HG03196 (cell line): ENCODE measurements at regions not wholly inside any gene's neighbourhood (a gene's known extent, or its start where the extent isn't known, plus 50 kb on each side); places are given as distances from the start of the nearest gene placed in this dataset.

Source experiments
- ATAC-seq: cut with Tn5 transposase; IDR thresholded peaks from one replicate; pipeline ENCODE4 v1.9.1; 2021; ENCODE audit not compliant: unreplicated experiment

DNA sequence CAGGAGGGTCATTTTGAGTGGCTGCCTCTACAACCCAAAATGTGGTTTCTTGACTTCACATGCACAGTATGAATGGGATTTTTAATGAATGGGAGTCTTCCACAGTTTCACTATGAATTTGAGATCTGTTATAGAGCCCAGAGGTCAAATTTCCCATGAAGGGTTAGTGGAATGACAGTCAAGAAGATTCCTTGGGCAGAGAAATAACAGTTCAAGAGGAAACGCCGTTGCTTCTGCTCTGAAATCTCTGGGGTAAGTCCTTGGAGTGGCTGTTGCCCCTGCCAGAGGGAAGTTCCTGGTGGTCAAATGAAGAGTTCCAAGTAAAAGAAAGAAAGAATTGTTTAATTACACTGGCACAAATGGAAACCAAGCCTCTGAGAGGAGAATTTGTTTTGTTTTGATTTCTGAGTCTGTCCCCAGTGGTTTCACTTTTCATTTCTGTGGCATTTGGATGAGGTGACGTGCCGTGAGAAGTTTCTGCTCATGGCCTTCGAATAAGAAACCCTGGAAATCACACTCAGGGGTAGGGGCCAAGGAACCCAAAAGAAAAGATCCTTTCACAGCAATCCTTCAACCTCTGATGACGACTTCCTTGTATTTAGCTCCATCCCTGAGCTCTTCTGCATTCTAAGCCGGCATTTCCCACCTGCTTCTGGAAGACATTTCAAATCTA lies 77.5 kb upstream of the IL12A start:
- peak; percentile 84 for ATAC-seq

DNA sequence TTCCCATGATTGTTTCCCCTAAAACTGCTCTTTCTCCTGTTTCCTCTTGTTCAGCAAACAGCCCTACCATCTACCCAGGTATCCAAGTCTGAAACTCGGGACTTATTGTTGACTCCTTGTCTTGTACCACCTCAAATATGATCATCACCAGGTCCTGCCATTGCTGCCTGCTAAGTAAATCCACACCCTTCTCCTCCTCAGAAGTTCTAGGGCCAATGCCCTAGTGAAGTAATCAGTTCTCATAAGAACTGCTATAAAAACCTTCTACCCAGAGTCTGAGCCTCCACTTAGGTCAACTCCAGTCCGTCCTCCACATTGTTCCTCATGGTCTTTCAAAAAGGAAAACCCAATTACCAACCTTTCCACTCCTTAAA lies 77.0 kb upstream of the IL12A start:
- ATAC-seq = no peak

DNA sequence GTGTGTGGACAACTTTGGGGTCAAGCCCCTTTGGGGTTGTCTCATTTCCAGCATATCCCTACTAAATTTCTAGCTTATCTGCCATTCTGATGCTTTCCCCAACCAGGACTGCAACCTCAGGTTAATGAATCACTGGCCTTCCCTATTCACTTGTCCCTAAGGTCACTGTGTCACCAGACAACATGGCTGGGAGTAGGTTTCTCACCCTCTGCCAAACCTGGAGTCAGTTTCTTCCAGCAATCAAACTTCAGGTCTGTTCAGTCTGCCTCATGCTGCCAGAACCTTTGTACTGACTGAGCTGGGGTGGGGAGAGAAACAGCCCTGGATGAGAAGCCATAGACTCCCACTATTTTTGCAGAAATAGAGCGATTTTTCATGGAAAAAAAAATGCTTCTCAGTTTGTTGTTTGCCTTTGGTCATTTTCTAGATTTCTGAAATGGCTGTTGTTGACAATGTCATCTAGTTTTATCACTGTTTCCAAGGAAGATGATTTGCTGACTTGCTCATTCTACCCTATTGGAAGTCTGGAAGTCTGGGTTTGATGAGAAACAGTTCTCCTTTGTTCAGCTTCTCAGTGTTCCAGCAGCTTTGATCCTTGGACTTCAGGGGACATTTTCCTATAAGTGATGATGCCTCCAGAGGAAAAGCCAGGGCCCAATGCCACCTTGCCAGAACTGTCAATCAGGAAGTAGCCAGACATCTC lies 74.8 kb upstream of the IL12A start:
- no peak for ATAC-seq

DNA sequence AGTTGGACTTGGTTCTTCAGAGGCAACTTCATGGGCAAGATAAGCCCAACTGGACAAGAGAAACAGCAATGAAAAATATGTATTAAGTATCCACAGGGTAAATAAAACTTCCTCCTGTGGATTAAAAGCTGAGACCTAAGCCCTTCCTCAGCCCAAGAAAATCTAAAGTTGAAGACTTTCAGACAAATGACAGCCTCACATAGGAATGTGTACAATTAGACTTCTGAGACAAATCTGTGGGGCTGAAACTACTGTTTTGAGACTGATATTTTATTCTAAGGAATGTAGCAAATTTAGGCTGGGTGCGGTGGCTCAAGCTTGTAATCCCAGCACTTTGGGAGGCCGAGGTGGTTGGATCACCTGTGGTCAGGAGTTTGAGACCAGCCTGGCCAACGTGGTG lies 74.2 kb upstream of the IL12A start:
- no peak for ATAC-seq

DNA sequence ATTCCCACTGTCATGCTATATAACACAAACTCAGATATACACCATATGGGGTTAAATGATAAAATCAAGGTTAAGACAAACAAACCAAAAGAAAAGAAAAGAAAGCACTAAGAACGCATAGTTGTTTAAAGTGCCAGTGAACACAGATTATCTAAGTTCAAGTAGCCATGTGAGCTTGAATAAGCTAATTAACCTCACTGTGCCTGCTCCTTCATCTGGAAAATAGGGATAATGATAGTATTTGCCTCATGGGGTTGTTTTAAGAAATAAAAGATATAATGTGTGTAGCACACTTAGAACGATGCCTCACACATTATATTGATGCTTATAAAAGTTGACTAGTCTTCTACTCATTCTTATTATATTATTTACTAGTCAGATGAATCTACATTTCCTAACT lies 72.6 kb upstream of the IL12A start:
- no peak for ATAC-seq

DNA sequence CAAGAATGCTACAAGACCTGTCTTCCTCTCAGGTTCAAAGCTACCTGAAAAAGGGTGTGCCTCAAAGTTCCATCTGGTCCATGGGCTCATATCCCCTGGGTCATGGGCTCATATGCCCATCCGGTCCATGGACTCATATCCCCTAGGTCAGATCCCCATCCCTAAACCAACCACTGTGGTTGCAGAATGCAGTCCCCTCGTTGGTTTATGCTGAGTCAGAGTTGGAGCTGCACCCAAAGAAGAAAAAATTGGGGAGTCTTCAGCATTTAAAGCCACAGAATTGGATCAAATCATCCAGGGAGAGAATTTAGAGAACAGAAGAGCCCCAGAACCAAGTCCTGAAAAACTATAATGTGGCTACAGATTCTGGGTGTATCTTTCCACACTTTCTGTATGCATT lies 71.5 kb upstream of the IL12A start:
- ATAC-seq = no peak

DNA sequence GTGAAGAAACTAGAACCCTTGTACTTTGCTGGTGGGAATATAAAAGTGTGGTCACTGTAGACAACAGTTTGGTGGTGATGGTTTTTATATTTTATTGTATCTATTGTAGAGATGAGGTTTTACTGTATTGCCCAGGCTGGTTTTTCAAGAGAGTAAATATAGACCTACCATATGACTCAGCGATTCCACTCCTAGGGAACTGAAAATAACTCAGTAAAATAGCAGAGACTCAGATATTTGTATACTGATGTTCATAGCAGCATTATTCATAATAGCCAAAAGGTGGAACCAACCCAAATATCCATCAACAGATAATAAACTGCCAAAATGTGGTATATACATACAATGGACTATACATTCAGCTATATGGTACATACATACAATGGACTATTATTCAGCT lies 68.8 kb upstream of the IL12A start:
- ATAC-seq = peak; percentile 74

DNA sequence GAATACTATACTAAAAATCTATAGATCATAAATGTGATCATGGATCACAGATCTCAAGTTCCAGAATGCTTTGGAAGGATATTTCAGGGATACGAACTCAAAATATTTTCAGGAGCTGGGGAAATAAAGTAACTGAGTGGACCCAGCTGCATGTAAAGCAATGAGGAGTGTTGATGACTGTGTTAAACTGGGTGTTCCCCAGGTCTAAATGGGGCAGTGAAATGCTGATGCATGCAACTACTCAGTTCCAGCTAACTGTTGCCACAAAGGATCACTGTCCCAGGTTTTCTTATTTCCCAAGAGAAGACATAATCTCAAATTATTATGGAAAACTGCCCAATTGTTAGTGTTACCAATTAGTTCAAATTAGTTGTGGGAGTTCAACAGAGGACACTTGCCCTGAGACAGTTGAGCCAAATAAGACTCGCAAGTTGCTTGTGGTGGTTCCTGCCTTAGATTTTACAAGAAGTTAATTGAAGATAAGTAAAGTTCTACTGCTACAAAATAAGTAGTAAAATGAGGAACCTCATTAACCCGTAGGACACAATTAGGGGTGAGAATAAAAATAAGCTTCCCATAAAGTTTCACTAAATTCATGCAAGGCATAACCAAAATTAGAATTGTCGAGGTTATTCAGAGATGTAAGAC lies 66.3 kb upstream of the IL12A start:
- ATAC-seq = no peak

DNA sequence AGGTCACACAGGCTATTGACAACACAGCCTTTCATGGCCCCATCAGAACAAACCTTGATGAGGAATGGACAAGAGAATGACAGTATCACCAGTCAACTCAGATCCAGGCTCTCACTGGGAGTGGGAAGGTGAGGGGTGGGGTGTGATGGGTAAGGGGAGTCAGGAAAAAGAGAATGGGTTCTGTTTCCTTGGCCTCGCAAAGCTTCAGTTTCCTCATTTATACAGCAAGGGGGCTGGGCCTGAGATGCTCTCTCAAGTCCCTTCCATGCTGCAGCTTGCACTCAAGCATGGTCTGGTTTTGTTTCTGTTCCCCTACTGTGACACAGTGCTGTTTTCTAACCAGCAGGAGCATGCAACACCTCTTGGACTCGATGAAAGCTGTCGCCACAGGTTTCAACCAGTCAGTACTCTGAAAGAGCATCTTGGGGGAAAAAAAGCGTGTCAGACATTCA lies 65.7 kb upstream of the IL12A start:
- peak; percentile 90 for ATAC-seq

DNA sequence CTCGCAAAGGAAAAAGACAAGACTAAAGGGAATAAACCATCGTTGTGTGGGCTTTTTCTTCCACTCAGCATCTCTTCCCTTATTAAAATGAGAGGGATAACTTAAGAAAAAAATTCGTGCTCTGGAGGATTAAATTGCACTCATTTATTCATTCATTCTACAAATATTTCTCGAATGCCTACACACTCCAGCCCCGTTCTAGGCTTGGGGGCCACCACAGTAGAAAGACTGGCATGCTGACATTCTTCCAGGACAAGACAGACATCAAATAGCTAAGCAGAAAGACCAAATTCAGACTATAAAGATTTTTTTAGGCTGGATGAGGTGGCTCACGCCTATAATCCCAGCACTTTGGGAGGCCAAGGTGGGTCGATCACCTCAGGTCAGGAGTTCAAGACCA lies 65.3 kb upstream of the IL12A start:
- ATAC-seq = no peak

DNA sequence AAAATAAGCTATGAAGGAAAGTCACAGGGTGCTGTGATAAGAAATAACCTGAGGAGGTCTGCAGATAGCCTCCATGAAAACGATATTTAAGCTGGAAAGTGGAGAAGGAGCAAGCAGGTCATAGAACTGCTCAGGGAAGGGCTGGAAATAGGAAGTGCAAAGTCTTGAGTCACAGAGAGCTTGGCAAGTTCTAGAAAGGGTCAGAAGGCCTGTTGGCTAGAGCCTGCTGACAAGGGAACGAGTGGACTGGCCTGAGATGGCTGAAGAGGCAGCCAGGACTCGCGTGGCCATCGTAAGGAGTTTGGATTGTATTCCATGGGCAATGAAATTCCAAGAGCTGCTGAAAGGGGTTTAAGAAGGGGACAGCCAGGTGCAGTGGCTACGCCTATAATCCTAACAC lies 64.7 kb upstream of the IL12A start:
- ATAC-seq = no peak

DNA sequence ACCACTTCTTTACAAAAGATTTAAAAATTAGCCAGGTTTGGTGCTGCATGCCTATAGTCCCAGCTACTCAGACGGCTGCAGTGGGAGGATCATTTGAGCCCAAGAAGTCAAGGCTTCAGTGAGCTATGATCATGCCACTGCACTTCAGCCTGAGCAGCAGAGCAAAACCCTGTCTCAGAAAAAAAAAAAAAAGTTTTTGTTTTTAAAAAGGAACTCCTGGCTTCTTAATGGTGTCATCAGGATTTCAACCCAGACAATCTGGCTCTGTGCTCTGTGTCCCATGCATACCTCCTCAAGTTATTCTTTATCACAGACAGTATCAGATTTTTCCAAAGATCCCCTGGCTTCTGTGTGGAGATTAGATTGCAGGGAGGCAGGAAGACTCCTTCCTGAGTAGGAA lies 64.2 kb upstream of the IL12A start:
- no peak for ATAC-seq

DNA sequence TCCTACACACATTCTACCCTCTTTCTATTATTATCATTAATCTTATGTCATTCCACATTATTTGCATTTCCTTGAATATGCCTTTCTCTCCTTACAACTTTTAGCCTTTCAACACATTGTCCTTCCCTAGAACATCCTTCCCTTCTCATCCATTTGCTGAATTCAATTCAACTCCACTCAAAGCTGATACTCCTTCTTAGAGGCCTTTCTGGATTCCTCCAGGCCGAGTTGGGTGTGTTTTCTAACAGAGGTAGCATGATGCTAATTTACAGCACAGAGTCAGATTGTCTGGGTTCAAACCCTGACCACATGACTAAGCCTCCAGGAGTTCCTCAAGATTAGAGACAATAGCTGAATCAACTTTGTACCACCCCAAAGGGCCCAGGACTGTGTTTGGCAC lies 63.4 kb upstream of the IL12A start:
- no peak for ATAC-seq

DNA sequence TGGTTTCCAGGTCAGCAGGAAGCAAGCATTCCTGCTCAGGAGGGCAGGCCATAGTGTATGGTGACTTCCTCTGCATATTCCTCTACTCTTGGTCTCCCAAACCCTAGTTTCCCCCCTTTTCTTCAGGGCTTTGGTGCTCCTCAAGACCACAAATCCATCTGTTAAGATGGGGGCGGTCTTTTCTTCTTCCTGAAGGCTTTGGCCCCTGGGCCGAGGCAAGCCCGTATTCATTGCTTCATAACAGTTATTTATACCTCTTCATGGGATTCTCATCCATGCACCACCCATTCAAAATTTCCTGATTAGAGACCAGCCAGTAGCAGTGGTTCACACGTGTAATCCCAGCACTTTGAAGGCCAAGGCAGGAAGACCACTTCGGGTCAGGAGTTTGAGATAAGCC lies 62.1 kb upstream of the IL12A start:
- no peak for ATAC-seq

DNA sequence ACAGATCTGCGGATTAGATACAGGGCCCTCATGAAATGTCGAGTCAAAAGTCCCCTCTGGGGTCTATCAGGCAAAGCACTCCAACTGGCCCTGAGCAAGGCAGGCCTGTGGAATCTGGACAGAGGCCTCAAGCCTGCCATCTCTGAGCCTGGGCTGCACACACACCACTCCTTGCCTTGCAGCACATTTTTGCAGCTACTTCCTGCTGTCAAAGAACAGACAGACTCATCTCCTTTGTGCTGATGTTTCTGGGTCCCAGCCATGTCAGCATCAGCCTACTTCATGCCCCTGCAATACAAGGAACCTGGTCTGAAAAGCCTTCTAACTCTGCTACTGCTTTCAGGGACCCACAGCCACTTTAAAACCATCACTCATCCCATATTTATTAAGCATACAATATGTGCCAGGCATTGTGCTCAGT lies 60.6 kb upstream of the IL12A start:
- ATAC-seq = no peak

DNA sequence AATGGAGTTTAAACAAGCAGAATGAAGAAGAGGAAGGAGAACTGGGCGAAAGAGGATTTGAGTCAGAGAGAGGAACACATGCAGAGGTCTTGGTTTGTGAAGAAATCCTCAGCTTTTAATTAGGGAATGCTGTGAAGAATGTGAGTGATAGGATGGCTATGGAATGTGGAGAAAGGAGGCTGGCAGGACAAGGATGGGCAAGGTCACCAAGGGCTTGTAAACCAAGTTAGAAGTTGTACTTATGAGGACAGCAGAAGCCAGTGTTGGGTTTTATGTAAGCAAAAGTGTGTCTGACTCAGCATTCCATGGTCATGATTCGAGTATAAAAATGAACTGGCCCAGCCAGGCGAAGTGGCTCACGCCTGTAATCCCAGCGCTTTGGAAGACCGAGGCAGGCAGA lies 60.0 kb upstream of the IL12A start:
- ATAC-seq = no peak

DNA sequence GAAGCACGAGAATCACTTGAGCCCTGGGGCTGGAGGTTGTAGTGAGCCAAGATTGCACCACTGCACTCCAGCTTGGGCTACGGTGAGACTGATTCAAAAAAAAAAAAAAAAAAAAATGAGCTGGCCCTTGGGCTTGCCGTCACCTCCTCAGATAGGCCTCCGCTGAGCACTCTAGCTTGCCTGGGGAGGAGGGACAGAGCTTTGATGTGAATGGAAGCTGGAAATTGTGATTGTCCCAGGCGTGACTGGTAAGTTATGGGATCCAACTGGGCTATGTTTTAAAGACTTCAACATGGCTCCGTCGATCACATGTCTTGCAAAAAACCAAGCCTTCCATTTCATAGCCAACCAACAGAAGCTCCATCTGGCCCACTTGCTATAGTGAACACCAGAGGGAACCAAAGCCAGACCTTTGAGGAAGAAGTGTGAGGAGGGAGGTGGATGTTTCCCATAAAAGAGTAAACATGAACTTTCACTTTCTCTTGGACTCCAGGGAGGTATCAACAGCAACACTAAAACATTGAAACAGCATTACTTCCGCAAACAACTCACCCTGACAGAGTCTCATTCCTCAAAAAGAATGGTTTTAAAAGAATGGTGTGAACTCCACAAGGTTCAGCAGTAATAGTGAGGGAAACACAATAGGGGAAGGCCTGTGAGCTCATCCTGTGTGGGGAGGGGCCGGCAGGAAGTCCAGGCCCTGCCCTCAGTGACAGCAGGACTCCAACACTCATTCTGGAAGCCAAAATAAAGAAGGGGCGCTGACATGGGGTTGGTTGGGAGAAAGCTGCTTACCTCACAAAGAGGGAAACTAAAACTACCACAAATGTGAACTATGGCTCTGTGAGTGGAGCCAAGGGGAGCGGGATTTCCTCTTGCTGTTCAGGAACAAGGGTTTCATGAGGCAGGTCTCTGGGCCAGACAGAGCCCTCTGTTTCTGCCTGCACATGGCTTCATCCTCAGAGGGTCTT lies 59.2 kb upstream of the IL12A start:
- ATAC-seq = peak; percentile 84

DNA sequence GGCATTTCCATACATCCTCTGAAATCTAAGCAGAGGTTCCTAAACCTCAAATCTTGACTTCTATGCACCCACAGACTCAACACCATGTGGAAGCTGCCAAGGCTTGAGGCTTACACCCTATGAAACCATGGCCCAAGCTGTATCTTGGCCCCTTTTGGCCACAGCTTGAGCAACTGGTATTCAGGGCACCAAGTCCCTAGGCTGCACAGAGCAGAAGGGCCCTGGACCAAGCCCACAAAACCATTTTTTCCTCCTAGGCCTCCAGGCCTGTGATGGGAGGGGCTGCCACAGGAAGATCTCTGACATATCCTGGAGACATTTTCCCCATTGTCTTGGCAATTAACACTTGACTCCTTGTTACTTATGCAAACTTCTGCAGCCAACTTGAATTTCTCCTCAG lies 54.4 kb upstream of the IL12A start:
- no peak for ATAC-seq

DNA sequence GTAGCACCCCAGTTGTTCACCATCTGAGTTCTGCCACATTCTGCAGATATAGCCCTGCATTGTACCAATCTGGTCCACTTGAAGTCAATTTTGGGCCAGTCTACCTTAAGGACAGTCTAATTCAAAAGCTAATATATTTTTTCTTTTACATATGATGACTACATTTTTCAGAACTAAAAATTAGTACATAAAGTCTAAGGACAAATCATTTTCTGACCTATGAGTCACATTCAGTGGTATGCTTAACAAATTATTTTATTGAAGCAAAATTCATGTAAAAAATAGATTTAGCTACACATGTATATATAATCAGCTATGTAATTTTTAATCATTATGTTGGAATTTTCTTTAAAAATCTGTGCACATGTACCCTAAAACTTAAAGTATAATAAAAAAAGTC lies 52.1 kb upstream of the IL12A start:
- ATAC-seq = no peak

DNA sequence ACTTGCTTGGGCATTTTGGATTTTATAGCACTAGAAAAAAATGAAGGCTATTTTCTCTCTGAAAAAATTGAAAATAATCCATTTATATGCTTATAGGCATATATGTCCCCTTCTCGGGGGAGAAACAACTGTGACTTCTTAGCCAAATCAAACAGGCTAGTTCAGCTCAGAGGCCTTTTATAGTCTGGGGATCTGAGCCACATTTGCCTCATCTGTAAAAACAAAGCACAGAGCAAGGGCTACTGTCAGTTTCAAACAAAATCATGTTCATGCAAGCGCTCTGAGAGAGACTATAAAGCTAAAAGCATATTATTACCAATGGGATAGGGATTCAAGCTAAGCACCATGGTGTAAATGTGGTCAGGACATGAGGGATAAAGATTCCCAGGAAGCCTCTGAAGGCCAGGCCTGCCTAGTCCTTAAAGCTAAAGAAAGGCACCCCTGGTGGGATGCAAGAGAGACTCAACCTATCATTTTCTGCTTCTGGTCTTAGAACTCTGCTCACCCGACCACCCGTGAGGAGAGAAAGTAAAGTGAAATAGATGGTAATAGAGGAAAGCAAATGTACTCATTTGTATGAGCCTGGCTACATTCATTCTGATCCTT lies 51.0 kb upstream of the IL12A start:
- ATAC-seq = no peak

DNA sequence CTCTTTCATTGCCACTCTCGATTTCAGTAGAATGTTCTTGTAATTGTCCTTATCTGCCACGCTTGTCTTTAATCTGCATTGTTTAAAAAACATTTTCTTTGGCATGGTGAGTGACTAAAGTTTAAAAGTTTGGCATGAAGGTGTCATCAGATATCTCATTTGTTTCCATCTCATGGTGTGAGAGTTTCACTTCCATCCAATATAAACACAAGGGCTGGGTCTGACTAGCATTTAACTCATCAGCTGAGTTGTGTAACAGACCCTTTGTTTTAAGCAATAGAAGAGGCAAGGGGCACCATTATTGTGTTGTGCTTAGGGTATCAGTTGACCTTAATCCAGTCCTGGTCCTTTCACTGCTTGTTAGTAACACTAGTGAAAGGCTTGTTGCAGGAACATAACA lies 49.9 kb upstream of the IL12A start:
- ATAC-seq = no peak
